Panc1 (cell line): ENCODE measurements at regions not wholly inside any gene's neighbourhood (a gene's known extent, or its start where the extent isn't known, plus 50 kb on each side); places are given as distances from the start of the nearest gene placed in this dataset.

Experiments
- POLR2AphosphoS5 ChIP-seq: IDR thresholded peaks from 2 replicates; pipeline ENCODE4 v1.6.1; 2012; ENCODE audit warnings: mild to moderate bottlenecking, low read depth, low read length, moderate library complexity
- TF ChIP-seq, protein P1 (sequence below): fragments of 450-650 bp; IDR thresholded peaks from 2 replicates; pipeline ENCODE4 v1.5.1; 2017; ENCODE audit warnings: mild to moderate bottlenecking

DNA sequence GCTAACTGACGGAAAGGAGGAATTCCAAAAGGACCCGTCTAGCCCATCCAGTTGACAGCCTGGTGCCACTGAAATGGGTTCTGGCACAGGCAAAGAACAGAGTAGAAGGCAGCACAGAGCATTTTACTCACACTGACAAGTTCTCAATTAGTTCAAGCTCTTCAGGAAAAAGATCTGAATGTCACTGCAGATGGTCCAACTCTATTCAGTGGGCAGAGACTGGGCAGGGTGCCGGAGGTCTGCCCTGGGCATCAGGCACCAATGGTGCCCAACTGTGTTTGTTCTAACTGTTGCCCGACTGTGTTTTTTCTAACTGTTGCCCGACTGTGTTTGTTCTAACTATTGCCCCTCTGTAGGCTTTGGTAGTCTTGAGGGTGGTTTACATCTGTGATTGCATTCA, 151.8 kb downstream of the SLC24A2 start:
- no peak for TF ChIP-seq POLR2AphosphoS5
- TF ChIP-seq, protein P1, sequence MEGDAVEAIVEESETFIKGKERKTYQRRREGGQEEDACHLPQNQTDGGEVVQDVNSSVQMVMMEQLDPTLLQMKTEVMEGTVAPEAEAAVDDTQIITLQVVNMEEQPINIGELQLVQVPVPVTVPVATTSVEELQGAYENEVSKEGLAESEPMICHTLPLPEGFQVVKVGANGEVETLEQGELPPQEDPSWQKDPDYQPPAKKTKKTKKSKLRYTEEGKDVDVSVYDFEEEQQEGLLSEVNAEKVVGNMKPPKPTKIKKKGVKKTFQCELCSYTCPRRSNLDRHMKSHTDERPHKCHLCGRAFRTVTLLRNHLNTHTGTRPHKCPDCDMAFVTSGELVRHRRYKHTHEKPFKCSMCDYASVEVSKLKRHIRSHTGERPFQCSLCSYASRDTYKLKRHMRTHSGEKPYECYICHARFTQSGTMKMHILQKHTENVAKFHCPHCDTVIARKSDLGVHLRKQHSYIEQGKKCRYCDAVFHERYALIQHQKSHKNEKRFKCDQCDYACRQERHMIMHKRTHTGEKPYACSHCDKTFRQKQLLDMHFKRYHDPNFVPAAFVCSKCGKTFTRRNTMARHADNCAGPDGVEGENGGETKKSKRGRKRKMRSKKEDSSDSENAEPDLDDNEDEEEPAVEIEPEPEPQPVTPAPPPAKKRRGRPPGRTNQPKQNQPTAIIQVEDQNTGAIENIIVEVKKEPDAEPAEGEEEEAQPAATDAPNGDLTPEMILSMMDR, result no peak
